ENCODE measurements at regions not wholly inside any gene's neighbourhood (a gene's known extent, or its start where the extent isn't known, plus 50 kb on each side); places are given as distances from the start of the nearest gene placed in this dataset.

DNA sequence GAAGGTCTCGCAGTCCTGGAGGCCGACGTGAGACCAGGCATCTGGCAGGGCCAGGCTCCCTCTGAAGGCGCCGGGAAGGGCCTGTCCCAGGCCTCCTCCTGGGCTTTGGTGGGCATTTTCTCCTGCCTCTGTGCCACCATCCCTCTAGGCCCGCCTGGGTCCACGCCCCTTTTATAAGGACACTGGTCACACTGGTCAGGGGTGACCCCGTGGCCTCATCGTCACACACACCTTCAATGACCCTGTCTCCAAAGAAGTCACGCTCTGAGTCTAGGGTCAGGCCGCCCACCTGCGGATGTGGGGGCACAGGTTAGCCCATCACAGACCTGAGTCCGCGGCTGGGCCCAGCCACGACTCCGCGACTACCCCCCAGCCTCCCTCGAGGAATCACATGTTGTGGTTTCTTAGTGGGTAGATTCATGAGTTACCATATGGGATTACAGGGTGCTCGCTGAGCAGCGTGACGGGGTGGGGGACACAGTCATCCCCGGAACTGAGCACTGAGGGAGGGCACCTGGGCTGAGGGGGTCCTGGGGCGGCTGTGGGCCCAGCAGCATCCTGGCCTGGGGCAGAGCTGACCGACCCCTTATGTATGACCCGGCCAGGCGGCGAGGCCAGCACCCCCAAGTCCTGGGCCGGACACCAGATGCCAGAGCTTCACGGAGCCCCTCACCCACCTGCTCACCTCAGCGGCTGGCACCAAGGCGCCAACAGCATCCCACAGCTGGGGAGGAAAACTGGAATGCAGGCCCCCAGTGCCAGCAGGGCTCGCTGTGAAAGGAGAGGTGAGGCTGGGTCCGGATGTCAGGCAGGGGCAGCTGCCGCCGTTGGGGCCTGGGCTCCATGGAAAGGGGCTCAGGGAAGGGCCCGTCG, 115.9 kb downstream of the DLL1 start:
- FAIRE-seq, result no peak
- DNase-seq (ENCODE audit: insufficient read length, low spot score), result no peak
- TF ChIP-seq SPI1 (IDR thresholded peaks at IDR 0.05; ENCODE audit: low read depth, low read length) (no peak), PAX5 (IDR thresholded peaks at IDR 0.05; ENCODE audit: insufficient read depth, low read length, severe bottlenecking) (no peak), POU2F2 (IDR thresholded peaks at IDR 0.05; ENCODE audit: low read depth, low read length) (no peak), POLR2A (IDR thresholded peaks at IDR 0.05; ENCODE audit: low read depth, low read length) (no peak), TAF1 (IDR thresholded peaks at IDR 0.05; ENCODE audit: low read depth, low read length) (no peak), POLR2AphosphoS5 (IDR thresholded peaks at IDR 0.05; ENCODE audit: low read depth, low read length) (no peak)

DNA sequence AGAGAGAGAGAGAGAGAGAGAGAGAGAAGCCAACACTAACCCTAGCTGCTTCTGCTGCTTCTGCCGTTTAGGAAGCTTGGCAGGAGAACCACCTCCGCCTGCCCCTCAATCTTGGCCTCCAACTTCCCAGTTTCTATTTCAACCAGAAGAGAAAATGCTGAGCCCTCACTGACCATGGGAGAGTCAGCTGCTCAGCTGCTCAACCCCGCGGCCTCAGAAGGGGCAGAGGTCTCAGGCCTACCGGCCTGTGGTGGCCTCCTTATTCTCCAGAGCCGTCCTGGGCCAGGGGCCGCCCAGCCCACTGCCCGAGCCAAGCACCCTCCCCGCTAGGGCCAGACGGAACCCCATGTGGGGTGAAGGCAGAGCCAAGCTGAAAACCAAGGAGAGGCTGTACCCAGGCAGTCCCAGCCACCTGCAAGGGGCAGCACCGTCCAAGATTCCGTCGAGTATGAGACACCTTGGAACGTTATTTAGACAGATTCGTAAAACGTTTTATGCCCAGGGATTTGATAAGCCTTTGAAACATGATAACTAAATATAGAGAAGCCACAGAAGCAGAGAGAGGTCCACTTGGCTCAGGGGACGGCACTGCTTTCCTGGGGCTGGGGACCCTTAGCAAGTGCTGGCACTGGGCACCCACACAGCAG, 116.6 kb downstream of the DLL1 start:
- TF ChIP-seq POU2F2 (IDR thresholded peaks at IDR 0.05; ENCODE audit: low read depth, low read length), result no peak
- no peak for TF ChIP-seq SPI1 (IDR thresholded peaks at IDR 0.05; ENCODE audit: low read depth, low read length)
- TF ChIP-seq TAF1 (IDR thresholded peaks at IDR 0.05; ENCODE audit: low read depth, low read length), result no peak
- TF ChIP-seq POLR2A (IDR thresholded peaks at IDR 0.05; ENCODE audit: low read depth, low read length), result no peak
- TF ChIP-seq PAX5 (IDR thresholded peaks at IDR 0.05; ENCODE audit: insufficient read depth, low read length, severe bottlenecking), result no peak
- TF ChIP-seq POLR2AphosphoS5 (IDR thresholded peaks at IDR 0.05; ENCODE audit: low read depth, low read length), result no peak
- FAIRE-seq (no peak), DNase-seq (ENCODE audit: insufficient read length, low spot score) (no peak)

DNA sequence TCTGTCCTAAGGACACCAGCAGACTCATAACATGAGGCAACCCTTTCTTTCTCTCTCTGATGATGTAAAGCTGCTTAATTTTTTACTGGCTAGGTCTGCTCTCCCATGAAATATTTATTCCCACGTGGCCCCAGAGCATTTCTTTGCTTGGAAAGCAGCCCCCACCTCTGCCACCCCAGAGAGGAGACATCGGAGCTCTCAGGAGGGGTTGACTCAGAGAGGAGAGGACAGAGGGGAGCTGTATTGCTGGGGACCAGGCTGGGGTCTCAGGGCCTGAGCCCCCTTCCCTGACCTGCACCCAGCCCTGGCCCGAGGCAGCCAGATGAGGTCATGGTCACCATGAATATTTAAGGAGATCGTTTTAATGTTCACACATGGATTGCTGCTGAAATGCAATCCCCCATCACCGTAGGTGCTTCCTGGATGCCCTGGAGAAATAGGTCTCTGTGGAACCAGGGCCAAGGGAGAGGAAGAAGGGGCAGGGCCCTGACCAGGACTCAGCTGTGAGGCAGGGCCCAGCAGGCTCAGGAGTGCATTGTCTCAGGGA, 117.5 kb downstream of the DLL1 start:
- no peak for TF ChIP-seq POLR2A (IDR thresholded peaks at IDR 0.05; ENCODE audit: low read depth, low read length)
- TF ChIP-seq POLR2AphosphoS5 (IDR thresholded peaks at IDR 0.05; ENCODE audit: low read depth, low read length), result no peak
- no peak for TF ChIP-seq TAF1 (IDR thresholded peaks at IDR 0.05; ENCODE audit: low read depth, low read length)
- no peak for TF ChIP-seq PAX5 (IDR thresholded peaks at IDR 0.05; ENCODE audit: insufficient read depth, low read length, severe bottlenecking)
- no peak for TF ChIP-seq SPI1 (IDR thresholded peaks at IDR 0.05; ENCODE audit: low read depth, low read length)
- no peak for TF ChIP-seq POU2F2 (IDR thresholded peaks at IDR 0.05; ENCODE audit: low read depth, low read length)
- DNase-seq (ENCODE audit: insufficient read length, low spot score), result no peak
- FAIRE-seq, result no peak

DNA sequence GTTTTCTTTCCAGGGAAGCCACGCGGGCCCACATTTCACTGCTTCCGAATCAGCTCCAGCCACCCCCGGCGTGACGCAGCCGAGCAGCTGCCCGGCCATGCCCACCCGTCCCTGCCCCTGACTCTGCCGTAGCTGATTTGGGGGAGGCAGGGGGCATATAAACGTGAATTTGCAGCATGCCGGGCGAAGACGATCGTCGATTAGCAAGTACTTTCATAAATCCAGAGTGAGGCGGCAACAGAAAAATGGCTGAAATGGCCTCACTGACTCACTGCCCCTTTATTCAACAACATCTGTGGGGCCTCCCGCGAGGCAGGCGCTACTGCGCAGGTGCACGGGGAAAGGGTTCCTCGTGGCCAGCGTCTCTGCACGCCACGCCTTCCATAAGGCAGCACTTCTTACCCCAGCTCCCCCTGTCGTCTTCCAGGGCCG, 118.0 kb downstream of the DLL1 start:
- TF ChIP-seq POU2F2 (IDR thresholded peaks at IDR 0.05; ENCODE audit: low read depth, low read length), result no peak
- no peak for TF ChIP-seq PAX5 (IDR thresholded peaks at IDR 0.05; ENCODE audit: insufficient read depth, low read length, severe bottlenecking)
- no peak for TF ChIP-seq POLR2A (IDR thresholded peaks at IDR 0.05; ENCODE audit: low read depth, low read length)
- no peak for TF ChIP-seq SPI1 (IDR thresholded peaks at IDR 0.05; ENCODE audit: low read depth, low read length)
- TF ChIP-seq TAF1 (IDR thresholded peaks at IDR 0.05; ENCODE audit: low read depth, low read length), result no peak
- no peak for TF ChIP-seq POLR2AphosphoS5 (IDR thresholded peaks at IDR 0.05; ENCODE audit: low read depth, low read length)
- no peak for FAIRE-seq
- no peak for DNase-seq (ENCODE audit: insufficient read length, low spot score)

DNA sequence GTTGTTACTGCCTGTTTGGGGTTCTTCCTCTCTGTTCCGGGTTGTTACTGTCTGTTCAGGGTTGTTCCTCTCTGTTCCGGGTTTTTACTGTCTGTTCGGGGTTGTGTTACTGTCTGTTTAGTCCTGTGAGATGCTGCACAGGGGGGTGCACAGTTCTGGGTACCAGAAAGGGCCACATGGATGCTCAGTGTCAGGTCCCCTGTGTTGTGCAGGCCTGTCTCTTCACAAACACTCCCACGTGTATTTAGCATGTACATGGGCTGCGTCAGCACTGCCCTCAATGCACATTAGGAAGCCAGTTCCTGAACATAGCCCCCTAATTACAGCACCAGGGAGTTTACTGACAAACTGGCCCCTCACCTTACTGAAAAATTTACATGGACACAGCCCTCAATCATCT, 118.5 kb downstream of the DLL1 start:
- FAIRE-seq, result no peak
- TF ChIP-seq PAX5 (IDR thresholded peaks at IDR 0.05; ENCODE audit: insufficient read depth, low read length, severe bottlenecking) (no peak), POU2F2 (IDR thresholded peaks at IDR 0.05; ENCODE audit: low read depth, low read length) (no peak), SPI1 (IDR thresholded peaks at IDR 0.05; ENCODE audit: low read depth, low read length) (no peak), POLR2A (IDR thresholded peaks at IDR 0.05; ENCODE audit: low read depth, low read length) (no peak), POLR2AphosphoS5 (IDR thresholded peaks at IDR 0.05; ENCODE audit: low read depth, low read length) (no peak), TAF1 (IDR thresholded peaks at IDR 0.05; ENCODE audit: low read depth, low read length) (no peak)
- no peak for DNase-seq (ENCODE audit: insufficient read length, low spot score)

DNA sequence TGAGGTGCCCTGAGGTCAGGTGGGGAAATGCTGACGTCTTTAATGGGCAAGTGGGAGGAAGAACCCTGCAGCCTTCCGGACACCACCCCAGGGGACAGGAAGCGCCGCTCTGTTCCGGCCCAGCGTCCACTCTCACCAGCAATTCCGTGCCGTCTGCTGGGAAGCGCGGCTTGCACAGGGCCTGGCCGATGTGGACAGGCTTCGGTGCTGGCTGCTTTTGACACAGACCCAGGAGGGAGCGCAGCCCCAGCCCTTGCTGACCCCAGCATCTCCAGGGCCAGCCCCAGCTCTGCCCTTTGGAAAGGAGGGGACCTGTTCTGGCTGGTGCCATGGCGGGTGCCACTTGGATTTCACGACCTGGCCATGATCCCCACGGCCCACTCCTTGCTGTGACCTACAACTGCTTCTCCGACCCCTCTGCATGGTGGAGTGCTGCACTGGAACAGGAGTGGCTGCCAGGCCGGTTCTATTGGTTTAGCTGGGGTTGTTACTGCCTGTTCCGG, 123.2 kb downstream of the DLL1 start:
- DNase-seq (ENCODE audit: insufficient read length, low spot score) (no peak), FAIRE-seq (no peak)
- TF ChIP-seq POLR2AphosphoS5 (IDR thresholded peaks at IDR 0.05; ENCODE audit: low read depth, low read length), result no peak
- TF ChIP-seq POLR2A (IDR thresholded peaks at IDR 0.05; ENCODE audit: low read depth, low read length), result no peak
- TF ChIP-seq TAF1 (IDR thresholded peaks at IDR 0.05; ENCODE audit: low read depth, low read length), result no peak
- TF ChIP-seq POU2F2 (IDR thresholded peaks at IDR 0.05; ENCODE audit: low read depth, low read length), result no peak
- no peak for TF ChIP-seq PAX5 (IDR thresholded peaks at IDR 0.05; ENCODE audit: insufficient read depth, low read length, severe bottlenecking)
- TF ChIP-seq SPI1 (IDR thresholded peaks at IDR 0.05; ENCODE audit: low read depth, low read length), result no peak

DNA sequence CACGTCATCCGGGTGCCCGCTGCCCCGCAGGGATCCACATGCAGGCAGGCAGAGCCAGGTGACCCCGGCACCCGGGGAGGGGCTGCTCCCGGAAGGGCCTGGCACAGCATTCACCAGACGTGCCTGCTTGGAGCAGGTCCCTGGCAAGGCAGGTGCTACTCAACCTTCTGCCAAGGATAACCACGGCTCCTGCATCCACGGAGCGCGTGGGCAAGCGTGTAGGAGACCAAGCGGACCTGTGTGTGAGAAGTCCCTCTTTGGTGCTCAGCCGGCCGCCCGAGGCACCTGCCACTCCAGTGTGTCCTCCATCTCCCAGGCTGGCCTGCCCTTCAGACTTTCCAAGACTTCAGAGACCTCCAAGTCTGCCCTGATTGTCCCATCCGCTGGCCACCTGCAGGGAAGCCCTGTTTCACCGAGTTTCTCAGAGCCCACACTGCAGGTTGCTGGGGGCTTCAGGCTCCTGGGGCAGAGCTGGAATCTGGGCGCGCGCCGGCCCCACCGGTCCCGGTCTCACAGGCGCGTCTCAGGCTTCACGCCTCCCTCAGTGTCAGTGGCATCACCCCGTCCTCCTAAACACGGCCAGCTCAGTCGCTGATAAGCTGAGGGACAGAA, 124.3 kb downstream of the DLL1 start:
- no peak for FAIRE-seq
- no peak for DNase-seq (ENCODE audit: insufficient read length, low spot score)
- TF ChIP-seq POLR2AphosphoS5 (IDR thresholded peaks at IDR 0.05; ENCODE audit: low read depth, low read length) (no peak), POLR2A (IDR thresholded peaks at IDR 0.05; ENCODE audit: low read depth, low read length) (no peak), PAX5 (IDR thresholded peaks at IDR 0.05; ENCODE audit: insufficient read depth, low read length, severe bottlenecking) (no peak), POU2F2 (IDR thresholded peaks at IDR 0.05; ENCODE audit: low read depth, low read length) (no peak), SPI1 (IDR thresholded peaks at IDR 0.05; ENCODE audit: low read depth, low read length) (no peak), TAF1 (IDR thresholded peaks at IDR 0.05; ENCODE audit: low read depth, low read length) (no peak)

DNA sequence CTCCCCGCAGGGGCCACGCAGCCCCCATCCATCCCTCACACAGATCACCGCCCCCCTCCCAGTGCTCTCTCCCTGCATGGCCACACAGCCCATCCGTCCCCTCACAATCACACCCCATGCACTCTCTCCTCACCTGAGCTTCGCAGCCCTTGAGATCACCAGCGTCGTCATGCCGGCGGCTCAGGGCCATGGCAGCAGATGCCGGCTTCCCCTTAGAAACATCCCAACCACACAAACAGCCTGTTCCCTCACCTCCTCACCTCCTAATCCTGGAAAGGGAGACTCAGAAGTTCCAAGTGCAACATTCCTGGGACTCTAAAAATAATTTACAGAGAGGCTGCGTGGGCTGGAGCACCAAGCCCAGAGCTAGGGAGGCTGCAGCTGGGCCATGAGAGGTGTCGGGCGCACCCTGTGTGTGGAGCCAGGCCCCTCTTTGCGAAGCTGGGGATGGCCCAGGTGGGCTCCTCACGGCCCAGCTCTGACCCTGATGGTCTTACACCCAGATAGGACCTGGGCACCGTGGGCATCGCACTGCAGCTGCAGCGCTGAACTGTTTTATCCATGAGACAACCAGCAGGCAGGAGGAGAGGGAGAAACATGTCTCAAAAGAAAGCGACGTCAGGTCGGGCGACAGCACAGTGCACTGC, 125.3 kb downstream of the DLL1 start:
- FAIRE-seq (no peak), DNase-seq (ENCODE audit: insufficient read length, low spot score) (no peak)
- no peak for TF ChIP-seq PAX5 (IDR thresholded peaks at IDR 0.05; ENCODE audit: insufficient read depth, low read length, severe bottlenecking)
- no peak for TF ChIP-seq TAF1 (IDR thresholded peaks at IDR 0.05; ENCODE audit: low read depth, low read length)
- TF ChIP-seq SPI1 (IDR thresholded peaks at IDR 0.05; ENCODE audit: low read depth, low read length), result no peak
- no peak for TF ChIP-seq POLR2A (IDR thresholded peaks at IDR 0.05; ENCODE audit: low read depth, low read length)
- no peak for TF ChIP-seq POU2F2 (IDR thresholded peaks at IDR 0.05; ENCODE audit: low read depth, low read length)
- TF ChIP-seq POLR2AphosphoS5 (IDR thresholded peaks at IDR 0.05; ENCODE audit: low read depth, low read length), result no peak
